Cardiac fibroblast (primary cell): ENCODE measurements at regions not wholly inside any gene's neighbourhood (a gene's known extent, or its start where the extent isn't known, plus 50 kb on each side); places are given as distances from the start of the nearest gene placed in this dataset.

ENCODE experiments used
- DNase-seq, 2 donors: peaks; one replicate each; pipeline versions ENCODE4 v3.0.0 to v3.0.0-alpha.2; 2010; ENCODE audit warnings: low read depth in 2 of 2
- H3K4me3 ChIP-seq, 2 donors: replicated peaks in 1 of 2; 1 replicate in 1 of 2; 2 replicates in 1 of 2; pipeline ENCODE4 v1.5.1; 2011; ENCODE audit warnings: low read depth in 2 of 2, low read length in 2 of 2, mild to moderate bottlenecking in 2 of 2, moderate library complexity in 1 of 2
- CTCF ChIP-seq: IDR thresholded peaks from one replicate; pipeline ENCODE4 v1.5.1; 2011; ENCODE audit warnings: low read depth, mild to moderate bottlenecking, low read length, inconsistent platforms

- H3K4me3 ChIP-seq = no peak overlapping the region
- DNase-seq = no peak
- no peak for TF ChIP-seq CTCF
These were observed 460.7 kb upstream of the CNTN3 start for GRCh38 chr3:75075158-75075557.

GRCh38 chr3:75076481-75076880, 462.0 kb upstream of the CNTN3 start:
- H3K4me3 ChIP-seq = no peak overlapping the region
- DNase-seq = no peak
- TF ChIP-seq CTCF = no peak

- no peak for DNase-seq
These were observed 463.8 kb upstream of the CNTN3 start for GRCh38 chr3:75078290-75078689.

GRCh38 chr3:75082845-75083244, 468.4 kb upstream of the CNTN3 start:
- no peak for DNase-seq
- no peak for TF ChIP-seq CTCF

More at GRCh38 chr3:75078290-75078689, 463.8 kb upstream of the CNTN3 start:
- no peak overlapping the region for H3K4me3 ChIP-seq
- no peak for TF ChIP-seq CTCF

GRCh38 chr3:75089841-75090240, 475.4 kb upstream of the CNTN3 start:
- no peak overlapping the region for H3K4me3 ChIP-seq
- DNase-seq = no peak
- no peak for TF ChIP-seq CTCF

More at GRCh38 chr3:75082845-75083244, 468.4 kb upstream of the CNTN3 start:
- no peak overlapping the region for H3K4me3 ChIP-seq

GRCh38 chr3:75101329-75102147, 487.1 kb upstream of the CNTN3 start:
- no peak for TF ChIP-seq CTCF
- no peak overlapping the region for H3K4me3 ChIP-seq
- no peak for DNase-seq
